OCI-LY7 (cell line): ENCODE measurements at regions not wholly inside any gene's neighbourhood (a gene's known extent, or its start where the extent isn't known, plus 50 kb on each side); places are given as distances from the start of the nearest gene placed in this dataset.

ENCODE experiments used
- BruUV-seq: library from RNA; stranded (reverse); fragments of 400-500 nt; replicated peaks from 2 replicates; lab custom pipeline; 2021; lab: Mats Ljungman, UMichigan
- CTCF ChIA-PET: fragments of 300-600 bp; sonication (Branson Sonifier 250); formaldehyde crosslinking; loops from one replicate; lab custom pipeline; 2022; ENCODE audit warnings: antibody characterized with exemption; ENCODE audit not compliant: unreplicated experiment; lab: Charles Lee
- POLR2A ChIA-PET: fragments of 300-600 bp; sonication (Branson Sonifier 250); formaldehyde crosslinking; loops from one replicate; lab custom pipeline; 2022; ENCODE audit warnings: antibody characterized with exemption; lab: Charles Lee
- DNase-seq: peaks from one replicate; pipeline ENCODE4 v3.0.0-alpha.2; 2015; ENCODE audit warnings: low spot score
- H2AFZ ChIP-seq: fragments of 200-600 bp; sonication (generic), shearing (Covaris generic); 2 replicates; pipeline ENCODE4 v1.6.1; 2014; ENCODE audit warnings: mild to moderate bottlenecking, antibody characterized with exemption, low read length, moderate library complexity
- H3K27ac ChIP-seq: fragments of 200-600 bp; sonication (generic); 2 replicates; pipeline ENCODE4 v1.5.1; 2014; ENCODE audit warnings: mixed run types, low read depth, mild to moderate bottlenecking, moderate library complexity, low read length, inconsistent platforms; ENCODE audit not compliant: poor library complexity, severe bottlenecking
- H3K36me3 ChIP-seq: fragments of 200-600 bp; sonication (generic); 2 replicates; pipeline ENCODE4 v1.6.1; 2014; ENCODE audit warnings: mild to moderate bottlenecking, antibody characterized with exemption, low read length, moderate library complexity, mixed read lengths; ENCODE audit not compliant: insufficient read depth
- H3K4me1 ChIP-seq: fragments of 200-600 bp; sonication (generic); 2 replicates; pipeline ENCODE4 v1.5.1; 2014; ENCODE audit warnings: mild to moderate bottlenecking, low read length; ENCODE audit not compliant: insufficient read depth, poor library complexity, severe bottlenecking
- H3K4me2 ChIP-seq: fragments of 200-600 bp; sonication (generic); 2 replicates; pipeline ENCODE4 v1.6.1; 2014; ENCODE audit warnings: mild to moderate bottlenecking, low read length
- H3K4me3 ChIP-seq: fragments of 200-600 bp; sonication (generic); 2 replicates; pipeline ENCODE4 v1.5.1; 2014; ENCODE audit warnings: mild to moderate bottlenecking, low read depth, low read length; ENCODE audit not compliant: poor library complexity, severe bottlenecking
- H3K79me2 ChIP-seq: fragments of 200-600 bp; sonication (generic); 2 replicates; pipeline ENCODE4 v1.6.1; 2016; ENCODE audit warnings: low read depth, mild to moderate bottlenecking, low read length, moderate library complexity, mixed read lengths; ENCODE audit not compliant: insufficient read depth
- H3K9me2 ChIP-seq: fragments of 200-600 bp; sonication (generic); 2 replicates; pipeline ENCODE4 v1.6.1; 2016; ENCODE audit warnings: mild to moderate bottlenecking, low read length, mixed read lengths; ENCODE audit not compliant: insufficient read depth
- H3K9me3 ChIP-seq: fragments of 200-600 bp; sonication (generic); 2 replicates; pipeline ENCODE4 v1.6.1; 2014; ENCODE audit warnings: mild to moderate bottlenecking, mixed run types, low read length, mixed read lengths
- H4K20me1 ChIP-seq: fragments of 200-600 bp; sonication (generic); 2 replicates; pipeline ENCODE4 v1.6.1; 2014; ENCODE audit warnings: mild to moderate bottlenecking, antibody characterized with exemption, low read length, moderate library complexity, mixed read lengths; ENCODE audit not compliant: insufficient read depth
- CTCF ChIP-seq: fragments of 200-600 bp; sonication (generic); conservative IDR thresholded peaks from 2 replicates; pipeline ENCODE4 v1.5.1; 2014; ENCODE audit warnings: mild to moderate bottlenecking, antibody characterized with exemption, low read length, moderate library complexity, mixed read lengths
- EZH2phosphoT487 ChIP-seq: fragments of 200-600 bp; sonication (generic); IDR thresholded peaks from 2 replicates; pipeline ENCODE4 v1.6.1; 2018; ENCODE audit warnings: low read depth, borderline replicate concordance, mild to moderate bottlenecking, mixed run types, antibody characterized with exemption, low read length, moderate library complexity, mixed read lengths
- intact Hi-C: fragments of 100-400 bp; cut with micrococcal nuclease; formaldehyde crosslinking; loops from one replicate; pipeline ENCODE4 v1.10.0; 2022; ENCODE audit not compliant: unreplicated experiment

GRCh38 chr6:85285934-85286333 is 163.9 kb upstream of the NT5E start:
- Histone ChIP-seq H3K27ac (no peak overlapping the region), H3K79me2 (no peaks in the 10 kb centered on the region), H3K4me3 (no peak overlapping the region), H3K4me2 (no peak overlapping the region), H3K36me3 (no peaks in the 10 kb centered on the region), H3K9me3 (no peaks in the 10 kb centered on the region), H3K9me2 (no peaks in the 10 kb centered on the region), H2AFZ (no peak overlapping the region), H3K4me1 (no peaks in the 10 kb centered on the region), H4K20me1 (no peaks in the 10 kb centered on the region)
- intact Hi-C loops: no loop called here
- BruUV-seq: no TSS peak
- CTCF ChIA-PET: no interaction called here
- TF ChIP-seq CTCF: no peak
- POLR2A ChIA-PET: no interaction called here
- DNase-seq: no peak

GRCh38 chr6:85285114-85285513 is 164.8 kb upstream of the NT5E start:
- H3K27ac ChIP-seq: no peak overlapping the region
- ChIA-PET CTCF (no interaction called here), POLR2A (no interaction called here)
- DNase-seq: no peak
- H2AFZ ChIP-seq: no peak overlapping the region
- no peaks in the 10 kb centered on the region for H3K4me1 ChIP-seq
- H3K4me2 ChIP-seq: no peak overlapping the region
- H3K79me2 ChIP-seq: no peaks in the 10 kb centered on the region
- no peaks in the 10 kb centered on the region for H3K36me3 ChIP-seq
- no peaks in the 10 kb centered on the region for H3K9me3 ChIP-seq
- no TSS peak for BruUV-seq
- H4K20me1 ChIP-seq: no peaks in the 10 kb centered on the region
- intact Hi-C loops: no loop called here
- TF ChIP-seq CTCF (no peak), EZH2phosphoT487 (no peak)
- H3K9me2 ChIP-seq: no peaks in the 10 kb centered on the region
- no peak overlapping the region for H3K4me3 ChIP-seq

- H4K20me1 ChIP-seq: no peaks in the 10 kb centered on the region
- ChIA-PET POLR2A (no interaction called here), CTCF (no interaction called here)
- intact Hi-C loops: no loop called here
- TF ChIP-seq CTCF (no peak), EZH2phosphoT487 (no peak)
- DNase-seq: no peak
- no peaks in the 10 kb centered on the region for H3K9me2 ChIP-seq
- H3K4me3 ChIP-seq: no peak overlapping the region
- H3K79me2 ChIP-seq: no peaks in the 10 kb centered on the region
- no peaks in the 10 kb centered on the region for H3K4me1 ChIP-seq
- H3K36me3 ChIP-seq: no peaks in the 10 kb centered on the region
- H3K27ac ChIP-seq: no peak overlapping the region
- BruUV-seq: no TSS peak
- H3K4me2 ChIP-seq: no peak overlapping the region
- no peaks in the 10 kb centered on the region for H3K9me3 ChIP-seq
- no peak overlapping the region for H2AFZ ChIP-seq
Measured at GRCh38 chr6:85283436-85283835, 166.4 kb upstream of the NT5E start.
